Right lobe of liver (tissue), 6 donors: ENCODE measurements at regions not wholly inside any gene's neighbourhood (a gene's known extent, or its start where the extent isn't known, plus 50 kb on each side); places are given as distances from the start of the nearest gene placed in this dataset.

Source experiments
- ATAC-seq, 4 donors: fragments of 200-7000 bp; cut with Tn5 transposase; one replicate each; pipeline ENCODE4 v1.9.1; 2020; ENCODE audit warnings: mild to moderate bottlenecking in 4 of 4, moderate library complexity in 4 of 4
- DNase-seq, 3 donors: peaks; one replicate each; pipeline ENCODE4 v3.0.0-alpha.2; 2020
- H3K27ac ChIP-seq, 3 donors: fragments of 200-600 bp; one replicate each; pipeline ENCODE4 v1.8.0; 2022
- H3K27me3 ChIP-seq, 2 donors: fragments of 200-600 bp; one replicate each; pipeline ENCODE4 v1.8.0; 2022
- H3K36me3 ChIP-seq, 4 donors: fragments of 200-600 bp; sonication (generic) in 1 of 4; one replicate each; pipeline versions ENCODE4 v1.5.1 to v1.8.0; 2017 to 2022; ENCODE audit warnings: control low read depth in 1 of 4
- H3K4me1 ChIP-seq, 4 donors: fragments of 200-600 bp; sonication (generic) in 1 of 4; one replicate each; pipeline versions ENCODE4 v1.5.1 to v1.8.0; 2017 to 2022; ENCODE audit warnings: control low read depth in 1 of 4
- H3K4me3 ChIP-seq, 3 donors: fragments of 200-600 bp; one replicate each; pipeline ENCODE4 v1.8.0; 2022
- H3K9me3 ChIP-seq, 4 donors: fragments of 200-600 bp; sonication (generic) in 1 of 4; one replicate each; pipeline versions ENCODE4 v1.5.1 to v1.8.0; 2017 to 2022; ENCODE audit warnings: control low read depth in 1 of 4
- POLR2A ChIP-seq: fragments of 450-650 bp; IDR thresholded peaks from one replicate; pipeline ENCODE4 v1.6.1; 2017; ENCODE audit warnings: antibody characterized with exemption, mild to moderate bottlenecking
- WGBS: methylation state at CpG from one replicate; pipeline ENCODE4 v1.1.6; 2018; ENCODE audit warnings: low coverage, low lambda C conversion rate; ENCODE audit not compliant: insufficient coverage; ENCODE audit errors: missing lambda C conversion rate; 5-methylcytosine and 5-hydroxymethylcytosine counted together
- intact Hi-C, 2 donors: fragments of 100-400 bp; cut with DNase I; formaldehyde crosslinking; loops; one replicate each; pipeline versions ENCODE4 v1.11.2 to v1.14.1; 2022
- TF ChIP-seq, protein P1 (sequence below), 4 donors: fragments of 200-600 bp in 3 of 4; fragments of 450-650 bp in 1 of 4; IDR thresholded peaks; one replicate each; pipeline versions ENCODE4 v1.5.1 to v1.8.0; 2016 to 2022; ENCODE audit warnings: antibody characterized with exemption in 4 of 4, mild to moderate bottlenecking in 2 of 4
- donor health status: DM: no; HTN: yes; CAD: no.
- donor health status: DM: no; HTN: no; CAD: no.
- donor health status: DM: no; HTN: no; CAD: no.
- donor health status: DM: no; HTN: yes; CAD: no.
- donor health status: DM: no; HTN: yes; CAD: no.

DNA sequence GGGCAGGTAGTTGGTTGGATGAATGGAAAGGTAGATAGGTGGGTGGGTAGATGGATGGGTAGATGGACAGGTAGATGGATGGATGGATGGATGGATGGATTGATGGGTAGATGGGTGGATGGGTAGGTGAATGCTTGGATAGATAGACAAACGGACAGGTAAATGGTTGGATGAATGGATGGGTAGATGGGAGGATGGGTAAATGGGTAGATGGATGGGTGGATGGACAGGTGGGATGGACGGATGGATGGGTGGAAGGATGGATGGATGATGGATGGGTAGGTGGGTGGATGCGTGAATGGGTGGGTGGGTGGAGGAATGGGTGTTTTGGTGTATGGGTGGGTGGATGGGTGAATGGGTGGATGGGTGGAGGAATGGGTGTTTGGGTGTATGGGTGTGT is 50.1 kb upstream of the ASAP2 start:
- intact Hi-C loops = no loop called here
- Histone ChIP-seq H3K4me3 (no peak overlapping the region), H3K36me3 (no peaks in the 10 kb centered on the region), H3K9me3 (no peaks in the 10 kb centered on the region), H3K4me1 (no peaks in the 10 kb centered on the region), H3K27me3 (no peaks in the 10 kb centered on the region), H3K27ac (no peak overlapping the region)
- 60% methylated on average over 3 of the region's 3 CpGs for WGBS
- TF ChIP-seq, protein P1, sequence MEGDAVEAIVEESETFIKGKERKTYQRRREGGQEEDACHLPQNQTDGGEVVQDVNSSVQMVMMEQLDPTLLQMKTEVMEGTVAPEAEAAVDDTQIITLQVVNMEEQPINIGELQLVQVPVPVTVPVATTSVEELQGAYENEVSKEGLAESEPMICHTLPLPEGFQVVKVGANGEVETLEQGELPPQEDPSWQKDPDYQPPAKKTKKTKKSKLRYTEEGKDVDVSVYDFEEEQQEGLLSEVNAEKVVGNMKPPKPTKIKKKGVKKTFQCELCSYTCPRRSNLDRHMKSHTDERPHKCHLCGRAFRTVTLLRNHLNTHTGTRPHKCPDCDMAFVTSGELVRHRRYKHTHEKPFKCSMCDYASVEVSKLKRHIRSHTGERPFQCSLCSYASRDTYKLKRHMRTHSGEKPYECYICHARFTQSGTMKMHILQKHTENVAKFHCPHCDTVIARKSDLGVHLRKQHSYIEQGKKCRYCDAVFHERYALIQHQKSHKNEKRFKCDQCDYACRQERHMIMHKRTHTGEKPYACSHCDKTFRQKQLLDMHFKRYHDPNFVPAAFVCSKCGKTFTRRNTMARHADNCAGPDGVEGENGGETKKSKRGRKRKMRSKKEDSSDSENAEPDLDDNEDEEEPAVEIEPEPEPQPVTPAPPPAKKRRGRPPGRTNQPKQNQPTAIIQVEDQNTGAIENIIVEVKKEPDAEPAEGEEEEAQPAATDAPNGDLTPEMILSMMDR (IDR thresholded peaks at IDR 0.05) = no peak
- TF ChIP-seq POLR2A = no peak
- no peak for ATAC-seq
- DNase-seq = no peak

DNA sequence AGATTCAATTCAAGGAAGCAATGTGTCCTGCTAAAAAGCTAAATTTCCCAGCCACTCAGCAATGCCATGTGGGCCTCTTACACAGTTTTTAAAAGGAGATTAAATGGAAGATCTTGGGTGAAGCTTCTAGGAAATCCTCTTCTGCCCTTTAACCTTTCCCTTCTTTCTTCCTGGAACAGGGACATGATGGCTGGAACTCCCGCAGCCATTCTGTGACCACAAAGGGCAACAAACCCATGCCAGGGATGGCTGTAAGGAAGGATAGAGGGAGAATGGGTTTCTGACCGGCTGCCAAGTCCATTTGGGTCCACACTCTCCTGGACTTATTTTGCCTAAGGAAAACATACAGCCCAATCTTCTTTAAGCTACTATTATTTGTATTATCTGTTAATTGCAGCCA is 52.6 kb upstream of the ASAP2 start:
- intact Hi-C loops = no loop called here
- Histone ChIP-seq H3K27me3 (no peaks in the 10 kb centered on the region), H3K36me3 (no peaks in the 10 kb centered on the region), H3K9me3 (no peaks in the 10 kb centered on the region), H3K4me1 (no peaks in the 10 kb centered on the region), H3K4me3 (no peak overlapping the region), H3K27ac (no peak overlapping the region)
- WGBS = 76% methylated on average over 2 of the region's 2 CpGs
- no peak for ATAC-seq
- TF ChIP-seq POLR2A = no peak
- TF ChIP-seq, protein P1 (IDR thresholded peaks at IDR 0.05) = no peak
- DNase-seq = no peak

DNA sequence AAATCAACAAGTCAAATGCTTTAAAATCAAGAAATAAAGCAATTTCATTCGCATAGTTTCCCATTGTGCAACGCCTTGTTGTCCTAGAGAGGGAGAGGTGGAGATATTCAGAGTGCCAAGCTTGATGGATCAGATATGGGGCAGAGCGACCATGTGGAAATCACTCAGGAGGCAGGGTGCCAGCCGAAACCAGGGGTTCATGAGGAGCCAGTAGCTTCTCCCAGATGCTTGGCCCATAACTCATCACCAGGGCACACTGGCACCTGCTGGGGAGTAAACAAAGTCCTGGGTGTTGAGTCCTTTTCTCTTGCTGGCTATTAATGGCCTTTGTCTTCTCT is 53.0 kb upstream of the ASAP2 start:
- Histone ChIP-seq H3K4me3 (no peak overlapping the region), H3K9me3 (no peaks in the 10 kb centered on the region), H3K27ac (no peak overlapping the region), H3K27me3 (no peaks in the 10 kb centered on the region), H3K36me3 (no peaks in the 10 kb centered on the region), H3K4me1 (no peaks in the 10 kb centered on the region)
- intact Hi-C loops = no loop called here
- no peak for DNase-seq
- no peak for ATAC-seq
- 43% methylated on average over 3 of the region's 4 CpGs for WGBS
- TF ChIP-seq, protein P1 (IDR thresholded peaks at IDR 0.05) = no peak
- no peak for TF ChIP-seq POLR2A

DNA sequence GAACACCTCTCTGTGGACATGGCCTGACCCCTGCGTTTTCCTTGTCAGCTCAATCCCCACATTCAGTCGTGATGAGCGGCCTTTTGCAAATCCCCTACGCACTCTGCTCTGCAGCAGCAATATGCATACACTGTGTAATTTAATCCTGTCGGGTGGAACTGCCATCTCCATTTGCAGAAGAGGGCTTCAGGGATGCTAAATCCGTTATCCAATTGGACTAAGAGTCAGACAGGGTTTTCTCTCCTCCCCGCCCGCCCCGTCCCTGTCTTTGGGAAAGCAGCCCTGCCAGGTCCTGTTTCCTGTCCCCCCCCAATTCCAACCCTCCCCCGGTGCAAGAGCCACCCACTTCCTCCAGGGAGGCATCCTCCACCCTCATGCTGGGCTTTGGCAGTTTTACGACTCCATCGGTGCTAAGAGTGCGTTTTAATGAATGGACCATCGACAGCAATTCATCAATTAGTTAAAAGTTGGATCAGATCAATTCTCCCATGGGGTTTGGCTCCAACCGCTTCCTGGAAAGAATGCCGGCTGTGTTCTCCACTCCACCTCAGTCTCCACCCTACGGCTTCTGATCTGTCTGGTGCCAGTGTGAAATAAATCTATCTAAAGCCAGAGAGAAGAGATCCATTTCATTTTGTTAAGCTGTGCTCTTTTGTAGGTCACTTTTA is 53.5 kb upstream of the ASAP2 start:
- DNase-seq (no peak), ATAC-seq (peak in 1 of 4 donors; percentile 16)
- no peak for TF ChIP-seq POLR2A
- TF ChIP-seq, protein P1 (IDR thresholded peaks at IDR 0.05) = no peak
- intact Hi-C loops = no loop called here
- Histone ChIP-seq H3K27ac (no peak overlapping the region), H3K4me1 (no peaks in the 10 kb centered on the region), H3K36me3 (no peaks in the 10 kb centered on the region), H3K9me3 (no peaks in the 10 kb centered on the region), H3K4me3 (no peak overlapping the region), H3K27me3 (no peaks in the 10 kb centered on the region)
- 33% methylated on average over 13 of the region's 17 CpGs for WGBS

DNA sequence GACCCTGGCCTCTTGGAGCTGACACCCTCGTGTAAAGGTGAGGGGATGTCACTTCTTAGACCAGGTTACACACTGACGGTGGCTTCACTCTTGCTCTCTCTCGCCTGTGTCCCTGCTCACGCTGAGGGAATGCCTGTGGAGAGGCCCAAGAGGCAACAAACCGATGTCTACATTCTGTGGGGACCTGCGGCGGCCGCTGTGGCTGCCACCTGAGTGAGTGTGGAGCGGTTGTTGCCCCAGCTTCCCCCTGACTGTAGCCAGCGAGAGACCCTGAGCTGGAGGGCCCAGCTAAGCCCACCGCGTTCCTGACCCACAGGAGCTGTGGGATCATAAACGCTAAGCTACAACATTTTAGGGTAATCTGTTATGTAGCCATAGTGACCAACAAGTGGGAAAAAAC is 55.7 kb upstream of the ASAP2 start:
- intact Hi-C loops = no loop called here
- DNase-seq (no peak), ATAC-seq (no peak)
- H3K36me3 ChIP-seq = no peaks in the 10 kb centered on the region
- no peaks in the 10 kb centered on the region for H3K9me3 ChIP-seq
- no peak overlapping the region for H3K27ac ChIP-seq
- H3K4me3 ChIP-seq = no peak overlapping the region
- H3K4me1 ChIP-seq = no peaks in the 10 kb centered on the region
- WGBS = no CpG with 5 or more reads among the region's 13 CpGs
- H3K27me3 ChIP-seq = no peaks in the 10 kb centered on the region
- TF ChIP-seq POLR2A = no peak
- TF ChIP-seq, protein P1 (IDR thresholded peaks at IDR 0.05) = no peak
